Breast epithelium (tissue), 4 donors: ENCODE measurements at regions not wholly inside any gene's neighbourhood (a gene's known extent, or its start where the extent isn't known, plus 50 kb on each side); places are given as distances from the start of the nearest gene placed in this dataset.
"Not testable (repeated sequence)": the region's sequence is repeated elsewhere in the genome, so short reads cannot be mapped to it uniquely, and the experiment has no call there.

Experiments
- DNase-seq, 2 donors: peaks; one replicate each; pipeline ENCODE4 v3.0.0-alpha.2; 2019; ENCODE audit warnings: low spot score in 2 of 2
- H3K27ac ChIP-seq, 2 donors: fragments of 200-600 bp; sonication (generic) in 1 of 2; one replicate each; pipeline ENCODE4 v1.5.1; 2016 to 2019; ENCODE audit warnings: mild to moderate bottlenecking in 1 of 2
- H3K27me3 ChIP-seq, 2 donors: fragments of 200-600 bp; sonication (generic) in 1 of 2; one replicate each; pipeline versions ENCODE4 v1.5.1 to v1.6.0; 2017 to 2019; ENCODE audit warnings: control low read depth in 1 of 2, mild to moderate bottlenecking in 1 of 2
- H3K36me3 ChIP-seq: fragments of 200-600 bp; one replicate; pipeline ENCODE4 v1.5.1; 2019
- H3K4me1 ChIP-seq, 2 donors: fragments of 200-600 bp; sonication (generic); one replicate each; pipeline ENCODE4 v1.5.1; 2016 to 2019; ENCODE audit warnings: control low read depth in 1 of 2
- H3K4me3 ChIP-seq, 3 donors: fragments of 200-600 bp; sonication (generic); 1 replicate in 2 of 3; 2 replicates in 1 of 3; pipeline ENCODE4 v1.5.1; 2016 to 2019; ENCODE audit warnings: mild to moderate bottlenecking in 3 of 3, moderate library complexity in 2 of 3
- H3K9me3 ChIP-seq, 2 donors: fragments of 200-600 bp; sonication (generic) in 1 of 2; one replicate each; pipeline ENCODE4 v1.5.1; 2016 to 2019; ENCODE audit warnings: control low read depth in 1 of 2
- CTCF ChIP-seq, 3 donors: fragments of 450-650 bp; IDR thresholded peaks; one replicate each; pipeline ENCODE4 v1.5.1; 2016 to 2017; ENCODE audit warnings: antibody characterized with exemption in 3 of 3, mild to moderate bottlenecking in 3 of 3, moderate library complexity in 3 of 3
- POLR2A ChIP-seq: fragments of 450-650 bp; IDR thresholded peaks from one replicate; pipeline ENCODE4 v1.6.1; 2016; ENCODE audit warnings: antibody characterized with exemption, mild to moderate bottlenecking, moderate library complexity
- POLR2AphosphoS5 ChIP-seq, 3 donors: sonication (generic); formaldehyde crosslinking; IDR thresholded peaks; one replicate each; pipeline ENCODE4 v1.6.1; 2017; ENCODE audit warnings: antibody characterized with exemption in 3 of 3
- intact Hi-C: fragments of 100-400 bp; cut with DNase I; formaldehyde crosslinking; loops from one replicate; pipeline ENCODE4 v1.15.1; 2023; ENCODE audit warnings: low total_unique reads

- Histone ChIP-seq H3K27ac (no peak overlapping the region), H3K4me3 (no peak overlapping the region), H3K4me1 (no peaks in the 10 kb centered on the region), H3K27me3 (no peaks in the 10 kb centered on the region), H3K9me3 (peaks cover 0 to 6% of the 10 kb centered on the region in 2 donors), H3K36me3 (no peaks in the 10 kb centered on the region)
- no peak for DNase-seq
- intact Hi-C loops, result no loop called here
- TF ChIP-seq CTCF (IDR thresholded peaks at IDR 0.05) (no peak), POLR2A (no peak), POLR2AphosphoS5 (IDR thresholded peaks at IDR 0.05) (no peak)
Measured at GRCh38 chr4:103947617-103948016, 227.8 kb upstream of the TACR3 start.

- H3K27ac ChIP-seq, intact Hi-C loops, H3K36me3 ChIP-seq, DNase-seq, H3K4me3 ChIP-seq, H3K9me3 ChIP-seq, H3K27me3 ChIP-seq, H3K4me1 ChIP-seq: not testable (repeated sequence)
Measured at GRCh38 chr4:103946621-103947268, 227.0 kb upstream of the TACR3 start.

GRCh38 chr4:103938488-103938887 is 218.7 kb upstream of the TACR3 start:
- Histone ChIP-seq H3K27ac (no peak overlapping the region), H3K9me3 (peaks cover 0 to 7% of the 10 kb centered on the region in 2 donors), H3K4me1 (no peaks in the 10 kb centered on the region), H3K4me3 (no peak overlapping the region), H3K36me3 (no peaks in the 10 kb centered on the region), H3K27me3 (no peaks in the 10 kb centered on the region)
- no peak for TF ChIP-seq CTCF (IDR thresholded peaks at IDR 0.05)
- no peak for TF ChIP-seq POLR2AphosphoS5 (IDR thresholded peaks at IDR 0.05)
- TF ChIP-seq POLR2A, result no peak
- intact Hi-C loops, result no loop called here
- no peak for DNase-seq

- no peak for DNase-seq
- Histone ChIP-seq H3K27me3 (no peaks in the 10 kb centered on the region), H3K9me3 (peaks cover 0 to 7% of the 10 kb centered on the region in 2 donors), H3K4me1 (no peaks in the 10 kb centered on the region), H3K4me3 (no peak overlapping the region), H3K27ac (no peak overlapping the region), H3K36me3 (no peaks in the 10 kb centered on the region)
- intact Hi-C loops, result no loop called here
- TF ChIP-seq CTCF (IDR thresholded peaks at IDR 0.05) (no peak), POLR2A (no peak), POLR2AphosphoS5 (IDR thresholded peaks at IDR 0.05) (no peak)
Measured at GRCh38 chr4:103936653-103937145, 216.9 kb upstream of the TACR3 start.

- no peak for DNase-seq
- no peak overlapping the region for H3K27ac ChIP-seq
- H3K9me3 ChIP-seq, result peaks cover 0 to 7% of the 10 kb centered on the region in 2 donors
- no peak overlapping the region for H3K4me3 ChIP-seq
- no peaks in the 10 kb centered on the region for H3K27me3 ChIP-seq
- no peaks in the 10 kb centered on the region for H3K36me3 ChIP-seq
- H3K4me1 ChIP-seq, result no peaks in the 10 kb centered on the region
- TF ChIP-seq CTCF (IDR thresholded peaks at IDR 0.05) (peak; percentile 46 to 59 (median 54)), POLR2AphosphoS5 (IDR thresholded peaks at IDR 0.05) (no peak), POLR2A (no peak)
- intact Hi-C loops, result no loop called here
Measured at GRCh38 chr4:103934178-103934789, 214.5 kb upstream of the TACR3 start.
